GM21619 (cell line): ENCODE measurements at regions not wholly inside any gene's neighbourhood (a gene's known extent, or its start where the extent isn't known, plus 50 kb on each side); places are given as distances from the start of the nearest gene placed in this dataset.
"Not testable (repeated sequence)": the region's sequence is repeated elsewhere in the genome, so short reads cannot be mapped to it uniquely, and the experiment has no call there.

Experiments
- ATAC-seq: cut with Tn5 transposase; IDR thresholded peaks from one replicate; pipeline ENCODE4 v1.9.1; 2021; ENCODE audit not compliant: unreplicated experiment

- ATAC-seq, result no peak
Measured at GRCh38 chr6:93701526-93701925, 282.2 kb upstream of the EPHA7 start.

GRCh38 chr6:93685494-93685893 lies 266.1 kb upstream of the EPHA7 start:
- no peak for ATAC-seq

- no peak for ATAC-seq
Measured at GRCh38 chr6:93684339-93684738, 265.0 kb upstream of the EPHA7 start.

- no peak for ATAC-seq
Measured at GRCh38 chr6:93679836-93680235, 260.5 kb upstream of the EPHA7 start.

GRCh38 chr6:93678841-93679454 lies 259.6 kb upstream of the EPHA7 start:
- no peak for ATAC-seq

- ATAC-seq, result no peak
Measured at GRCh38 chr6:93677264-93677965, 258.1 kb upstream of the EPHA7 start.

- no peak for ATAC-seq
Measured at GRCh38 chr6:93676581-93676980, 257.2 kb upstream of the EPHA7 start.

GRCh38 chr6:93675856-93676417 lies 256.6 kb upstream of the EPHA7 start:
- no peak for ATAC-seq

GRCh38 chr6:93663111-93663510 lies 243.8 kb upstream of the EPHA7 start:
- ATAC-seq, result no peak

- no peak for ATAC-seq
Measured at GRCh38 chr6:93654548-93654947, 235.2 kb upstream of the EPHA7 start.

- no peak for ATAC-seq
Measured at GRCh38 chr6:93644611-93645010, 225.3 kb upstream of the EPHA7 start.

- no peak for ATAC-seq
Measured at GRCh38 chr6:93639126-93639525, 219.8 kb upstream of the EPHA7 start.

GRCh38 chr6:93636987-93637664 lies 217.8 kb upstream of the EPHA7 start:
- not testable (repeated sequence) for ATAC-seq

GRCh38 chr6:93624408-93624807 lies 205.0 kb upstream of the EPHA7 start:
- no peak for ATAC-seq

GRCh38 chr6:93621442-93621841 lies 202.1 kb upstream of the EPHA7 start:
- no peak for ATAC-seq

- no peak for ATAC-seq
Measured at GRCh38 chr6:93604951-93605350, 185.6 kb upstream of the EPHA7 start.

- ATAC-seq, result no peak
Measured at GRCh38 chr6:93592417-93592816, 173.1 kb upstream of the EPHA7 start.

GRCh38 chr6:93586306-93586705 lies 166.9 kb upstream of the EPHA7 start:
- no peak for ATAC-seq

- ATAC-seq, result no peak
Measured at GRCh38 chr6:93584300-93584699, 164.9 kb upstream of the EPHA7 start.

- ATAC-seq, result no peak
Measured at GRCh38 chr6:93581371-93581770, 162.0 kb upstream of the EPHA7 start.

- no peak for ATAC-seq
Measured at GRCh38 chr6:93580446-93580845, 161.1 kb upstream of the EPHA7 start.
